ENCODE measurements at regions not wholly inside any gene's neighbourhood (a gene's known extent, or its start where the extent isn't known, plus 50 kb on each side); places are given as distances from the start of the nearest gene placed in this dataset.
"Not testable (repeated sequence)": the region's sequence is repeated elsewhere in the genome, so short reads cannot be mapped to it uniquely, and the experiment has no call there.

GRCh38 chr3:4077950-4078349, 225.2 kb upstream of the SETMAR start:
- DNase-seq, result no peak

- no peak for DNase-seq
These were observed 224.3 kb upstream of the SETMAR start for GRCh38 chr3:4078903-4079302.

GRCh38 chr3:4079339-4080195, 223.6 kb upstream of the SETMAR start:
- DNase-seq, result no peak

- DNase-seq, result no peak
These were observed 219.7 kb upstream of the SETMAR start for GRCh38 chr3:4083225-4084015.

GRCh38 chr3:4084271-4084670, 218.9 kb upstream of the SETMAR start:
- no peak for DNase-seq

- not testable (repeated sequence) for DNase-seq
These were observed 216.5 kb upstream of the SETMAR start for GRCh38 chr3:4086662-4087061.

GRCh38 chr3:4091786-4092185, 211.4 kb upstream of the SETMAR start:
- no peak for DNase-seq

GRCh38 chr3:4097801-4098200, 205.4 kb upstream of the SETMAR start:
- DNase-seq, result no peak

- DNase-seq, result no peak
These were observed 203.6 kb upstream of the SETMAR start for GRCh38 chr3:4099607-4100006.

- DNase-seq, result no peak
These were observed 195.7 kb upstream of the SETMAR start for GRCh38 chr3:4107430-4107829.

GRCh38 chr3:4113811-4114522, 189.2 kb upstream of the SETMAR start:
- DNase-seq, result no peak

- DNase-seq, result no peak
These were observed 184.1 kb upstream of the SETMAR start for GRCh38 chr3:4119119-4119518.

GRCh38 chr3:4125576-4125975, 177.6 kb upstream of the SETMAR start:
- DNase-seq, result no peak

- no peak for DNase-seq
These were observed 164.9 kb upstream of the SETMAR start for GRCh38 chr3:4138150-4138785.

GRCh38 chr3:4138786-4139431, 164.3 kb upstream of the SETMAR start:
- no peak for DNase-seq

GRCh38 chr3:4139462-4140140, 163.6 kb upstream of the SETMAR start:
- no peak for DNase-seq

- DNase-seq, result no peak
These were observed 162.2 kb upstream of the SETMAR start for GRCh38 chr3:4140921-4141320.

- no peak for DNase-seq
These were observed 155.5 kb upstream of the SETMAR start for GRCh38 chr3:4147556-4148118.

GRCh38 chr3:4149296-4149695, 153.9 kb upstream of the SETMAR start:
- no peak for DNase-seq

- DNase-seq, result no peak
These were observed 152.4 kb upstream of the SETMAR start for GRCh38 chr3:4150816-4151215.

GRCh38 chr3:4151859-4152258, 151.3 kb upstream of the SETMAR start:
- DNase-seq, result no peak

- no peak for DNase-seq
These were observed 149.4 kb upstream of the SETMAR start for GRCh38 chr3:4153771-4154170.

Data from NCI-H187 treated with DMSO at 0.1 percent for 48 hours (cell line).